ENCODE measurements at regions not wholly inside any gene's neighbourhood (a gene's known extent, or its start where the extent isn't known, plus 50 kb on each side); places are given as distances from the start of the nearest gene placed in this dataset.

- no peaks in the 10 kb centered on the region for H3K9me3 ChIP-seq
- peaks cover 19 to 21% of the 10 kb centered on the region in 2 donors for H3K4me1 ChIP-seq
- no peak overlapping the region for H3K4me3 ChIP-seq (replicated peaks in 1 of 3)
- no peaks in the 10 kb centered on the region for H3K27me3 ChIP-seq
- H3K36me3 ChIP-seq, result no peaks in the 10 kb centered on the region
- H3K27ac ChIP-seq, result no peak overlapping the region
- TF ChIP-seq CTCF (IDR thresholded peaks at IDR 0.05) (no peak), POLR2A (IDR thresholded peaks at IDR 0.05) (no peak)
- WGBS, 2 donors, result 86 to 90% methylated on average over 2 to 9 of the region's 9 CpGs
- intact Hi-C loops (cut with DNase I), result no loop called here
- no peak for DNase-seq
Observed at GRCh38 chr11:70829886-70830272, 422.5 kb downstream of the SHANK2 start.

GRCh38 chr11:70833011-70833410 is 419.4 kb downstream of the SHANK2 start:
- no peak for DNase-seq
- H3K9me3 ChIP-seq, result no peaks in the 10 kb centered on the region

GRCh38 chr11:70833554-70833953 is 418.8 kb downstream of the SHANK2 start:
- TF ChIP-seq CTCF (IDR thresholded peaks at IDR 0.05), result no peak
- TF ChIP-seq POLR2A (IDR thresholded peaks at IDR 0.05), result no peak
- 46 to 65% methylated on average over 5 of the region's 5 CpGs for WGBS, 2 donors
- Histone ChIP-seq H3K27me3 (no peaks in the 10 kb centered on the region), H3K9me3 (no peaks in the 10 kb centered on the region), H3K36me3 (no peaks in the 10 kb centered on the region), H3K4me3 (replicated peaks in 1 of 3) (no peak overlapping the region), H3K27ac (no peak overlapping the region), H3K4me1 (peaks cover 26 to 27% of the 10 kb centered on the region in 2 donors)
- DNase-seq, result no peak
- intact Hi-C loops (cut with DNase I), result no loop called here

More at GRCh38 chr11:70833011-70833410, 419.4 kb downstream of the SHANK2 start:
- H3K27me3 ChIP-seq, result no peaks in the 10 kb centered on the region
- intact Hi-C loops (cut with DNase I), result no loop called here
- no peak overlapping the region for H3K4me3 ChIP-seq (replicated peaks in 1 of 3)
- H3K27ac ChIP-seq, result no peak overlapping the region
- no peak for TF ChIP-seq POLR2A (IDR thresholded peaks at IDR 0.05)
- no peak for TF ChIP-seq CTCF (IDR thresholded peaks at IDR 0.05)
- H3K4me1 ChIP-seq, result peaks cover 26 to 27% of the 10 kb centered on the region in 2 donors
- WGBS, 2 donors, result 100% methylated on average over 1 of the region's 11 CpGs
- no peaks in the 10 kb centered on the region for H3K36me3 ChIP-seq

GRCh38 chr11:70834277-70834940 is 418.0 kb downstream of the SHANK2 start:
- Histone ChIP-seq H3K4me3 (replicated peaks in 1 of 3) (no peak overlapping the region), H3K27ac (peak overlapping the region in 2 of 3 donors; percentile 14 to 48), H3K9me3 (no peaks in the 10 kb centered on the region), H3K4me1 (peaks cover 26 to 27% of the 10 kb centered on the region in 2 donors), H3K27me3 (no peaks in the 10 kb centered on the region), H3K36me3 (no peaks in the 10 kb centered on the region)
- intact Hi-C loops (cut with DNase I), result no loop called here
- no peak for DNase-seq
- TF ChIP-seq CTCF (IDR thresholded peaks at IDR 0.05), result no peak
- 65 to 69% methylated on average over 14 of the region's 14 CpGs for WGBS, 2 donors

- DNase-seq, result peak; percentile 95 to 96
- H3K4me3 ChIP-seq (replicated peaks in 1 of 3), result no peak overlapping the region
- peaks cover 26 to 27% of the 10 kb centered on the region in 2 donors for H3K4me1 ChIP-seq
- H3K36me3 ChIP-seq, result no peaks in the 10 kb centered on the region
- TF ChIP-seq CTCF (IDR thresholded peaks at IDR 0.05) (peak in 2 of 6 experiments; percentile 24 to 26), POLR2A (IDR thresholded peaks at IDR 0.05) (no peak)
- H3K27ac ChIP-seq, result peak overlapping the region; percentile 69 to 83 (median 80)
- 18 to 51% methylated on average over 4 to 12 of the region's 14 CpGs for WGBS, 2 donors
- no peaks in the 10 kb centered on the region for H3K27me3 ChIP-seq
- intact Hi-C loops (cut with DNase I), result no loop called here
- H3K9me3 ChIP-seq, result no peaks in the 10 kb centered on the region
Observed at GRCh38 chr11:70834984-70835560, 417.3 kb downstream of the SHANK2 start.

Data from thyroid gland (tissue), 4 donors.